T-helper 1 cell treated with Interleukin-12 subunit alpha and Interleukin-12 subunit beta and Interleukin-4 antibody, amounts not matched to agents 30 μg/mL and 1 μg/mL, for 36 hours (primary cell): ENCODE measurements at regions not wholly inside any gene's neighbourhood (a gene's known extent, or its start where the extent isn't known, plus 50 kb on each side); places are given as distances from the start of the nearest gene placed in this dataset.

ENCODE experiments used
- H3K27ac Mint-ChIP-seq: one replicate; pipeline ENCODE4 v1.8.0; 2021; ENCODE audit warnings: mild to moderate bottlenecking, mixed read lengths
- H3K27me3 Mint-ChIP-seq: one replicate; pipeline ENCODE4 v1.8.0; 2021; ENCODE audit warnings: low read depth, mixed read lengths
- H3K36me3 Mint-ChIP-seq: one replicate; pipeline ENCODE4 v1.8.0; 2021; ENCODE audit warnings: low read depth, mixed read lengths
- H3K4me1 Mint-ChIP-seq: one replicate; pipeline ENCODE4 v1.8.0; 2021; ENCODE audit warnings: low read depth, mixed read lengths
- H3K4me3 Mint-ChIP-seq: one replicate; pipeline ENCODE4 v1.8.0; 2021; ENCODE audit warnings: mild to moderate bottlenecking, moderate library complexity, mixed read lengths
- H3K9me3 Mint-ChIP-seq: one replicate; pipeline ENCODE4 v1.8.0; 2021; ENCODE audit warnings: mixed read lengths

GRCh38 chr2:57973621-57974186, 72.9 kb upstream of the VRK2 start:
- Mint-ChIP-seq H3K27ac (no peak overlapping the region), H3K36me3 (no peaks in the 10 kb centered on the region), H3K9me3 (no peaks in the 10 kb centered on the region), H3K27me3 (peaks cover 5% of the 10 kb centered on the region), H3K4me1 (no peaks in the 10 kb centered on the region), H3K4me3 (no peak overlapping the region)

DNA sequence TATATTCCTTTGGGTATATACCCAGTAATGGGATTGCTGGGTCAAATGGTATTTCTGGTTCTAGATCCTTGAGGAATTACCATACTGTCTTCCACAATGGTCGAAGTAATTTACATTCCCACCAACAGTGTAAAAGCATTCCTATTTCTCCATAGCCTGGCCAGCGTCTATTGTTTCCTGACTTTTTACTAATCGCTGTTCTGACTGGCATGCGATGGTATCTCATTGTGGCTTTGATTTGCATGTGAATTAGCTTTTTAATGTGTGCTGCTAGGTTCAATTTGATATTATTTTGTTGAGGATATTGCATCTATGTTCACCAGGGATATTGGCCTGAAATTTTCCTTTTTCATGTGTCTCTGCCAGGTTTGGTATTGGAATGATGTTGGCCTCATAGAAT, 67.4 kb upstream of the VRK2 start:
- H3K27me3 Mint-ChIP-seq: no peaks in the 10 kb centered on the region
- H3K9me3 Mint-ChIP-seq: no peaks in the 10 kb centered on the region
- no peak overlapping the region for H3K27ac Mint-ChIP-seq
- H3K4me1 Mint-ChIP-seq: no peaks in the 10 kb centered on the region
- no peaks in the 10 kb centered on the region for H3K36me3 Mint-ChIP-seq
- H3K4me3 Mint-ChIP-seq: no peak overlapping the region

DNA sequence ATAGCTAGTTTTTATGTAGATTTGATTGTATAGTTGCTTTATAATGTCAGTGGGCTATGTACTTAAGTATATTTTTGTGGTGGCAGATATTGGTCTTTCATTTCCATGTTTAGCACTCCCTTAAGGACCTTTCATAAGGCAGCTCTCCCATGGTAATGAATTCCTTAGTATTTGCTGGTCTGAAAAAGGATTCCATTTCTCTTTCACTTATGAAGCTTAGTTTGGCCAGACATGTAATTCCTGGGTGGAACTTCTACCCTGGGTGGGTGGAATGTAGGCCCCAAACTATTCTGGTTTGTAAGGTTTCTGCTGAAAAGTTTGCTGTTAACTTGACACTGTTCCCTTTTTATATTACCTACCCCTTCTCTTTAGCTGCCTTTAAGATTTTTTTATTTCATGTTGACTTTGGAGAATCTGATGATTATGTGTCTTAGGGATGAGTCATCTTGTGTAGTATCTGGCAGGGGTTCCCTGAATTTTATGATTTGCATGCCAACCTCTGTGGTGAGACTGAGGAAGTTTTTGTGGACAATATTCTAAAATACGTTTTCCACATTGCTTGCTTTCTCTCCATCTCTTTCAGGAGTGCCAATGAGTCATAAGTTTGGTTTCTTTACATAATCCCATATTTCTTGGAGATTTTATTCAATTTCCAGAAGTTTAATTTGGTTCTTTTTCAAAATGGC, 65.4 kb upstream of the VRK2 start:
- no peaks in the 10 kb centered on the region for H3K9me3 Mint-ChIP-seq
- H3K4me1 Mint-ChIP-seq: no peaks in the 10 kb centered on the region
- no peak overlapping the region for H3K4me3 Mint-ChIP-seq
- H3K27ac Mint-ChIP-seq: no peak overlapping the region
- no peaks in the 10 kb centered on the region for H3K27me3 Mint-ChIP-seq
- no peaks in the 10 kb centered on the region for H3K36me3 Mint-ChIP-seq

- Mint-ChIP-seq H3K4me3 (no peak overlapping the region), H3K27ac (no peak overlapping the region), H3K4me1 (no peaks in the 10 kb centered on the region), H3K27me3 (no peaks in the 10 kb centered on the region), H3K9me3 (no peaks in the 10 kb centered on the region), H3K36me3 (no peaks in the 10 kb centered on the region)
Measured at GRCh38 chr2:57987835-57988573, 58.6 kb upstream of the VRK2 start.

GRCh38 chr2:57990118-57990725, 56.4 kb upstream of the VRK2 start:
- Mint-ChIP-seq H3K27me3 (no peaks in the 10 kb centered on the region), H3K36me3 (no peaks in the 10 kb centered on the region), H3K4me1 (no peaks in the 10 kb centered on the region), H3K4me3 (no peak overlapping the region), H3K27ac (no peak overlapping the region), H3K9me3 (no peaks in the 10 kb centered on the region)
